ENCODE measurements at regions not wholly inside any gene's neighbourhood (a gene's known extent, or its start where the extent isn't known, plus 50 kb on each side); places are given as distances from the start of the nearest gene placed in this dataset.

DNA sequence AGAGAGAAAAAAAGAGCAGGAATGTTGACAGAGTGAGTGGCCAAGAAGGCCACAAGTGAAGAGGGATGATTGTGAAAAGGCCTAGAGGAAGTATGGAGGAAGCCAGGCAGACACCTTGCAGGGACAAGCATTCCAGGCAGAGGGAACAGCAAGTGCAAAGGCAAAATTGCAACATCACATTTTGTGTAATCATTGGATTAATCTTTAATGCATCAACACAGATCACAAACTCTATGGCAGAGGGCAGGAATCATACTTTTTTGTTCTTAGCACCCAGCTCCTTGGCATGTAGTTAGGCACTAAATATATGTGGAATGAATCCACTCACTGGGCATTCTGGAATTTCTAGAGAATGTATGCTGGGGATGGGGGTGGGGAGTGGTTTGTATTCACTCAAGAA is 312.1 kb upstream of the PROK2 start:
- Histone ChIP-seq H3K36me3 (ENCODE audit: control insufficient read depth, insufficient read depth, low read length) (no peaks in the 10 kb centered on the region), H3K27me3 (ENCODE audit: control insufficient read depth, insufficient read depth, low read length, poor library complexity, severe bottlenecking) (no peaks in the 10 kb centered on the region), H3K4me1 (ENCODE audit: control insufficient read depth, insufficient read depth, low read length) (no peaks in the 10 kb centered on the region), H3K4me3 (ENCODE audit: low read length) (no peak overlapping the region), H3K9ac (ENCODE audit: extremely low read depth, low read length, poor library complexity, severe bottlenecking) (no peak overlapping the region), H3K27ac (ENCODE audit: low read depth, low read length) (no peak overlapping the region), H3K9me3 (ENCODE audit: control insufficient read depth, low read length) (no peaks in the 10 kb centered on the region)
- DNase-seq, result no peak
- Mint-ChIP-seq H3K9me3 (no peaks in the 10 kb centered on the region), H3K27ac (no peak overlapping the region), H3K36me3 (ENCODE audit: low read depth) (no peaks in the 10 kb centered on the region), H3K27me3 (ENCODE audit: insufficient read depth) (peaks cover 23% of the 10 kb centered on the region), H3K4me1 (peaks cover 20% of the 10 kb centered on the region), H3K4me3 (no peak overlapping the region)
- TF ChIP-seq, protein P1, sequence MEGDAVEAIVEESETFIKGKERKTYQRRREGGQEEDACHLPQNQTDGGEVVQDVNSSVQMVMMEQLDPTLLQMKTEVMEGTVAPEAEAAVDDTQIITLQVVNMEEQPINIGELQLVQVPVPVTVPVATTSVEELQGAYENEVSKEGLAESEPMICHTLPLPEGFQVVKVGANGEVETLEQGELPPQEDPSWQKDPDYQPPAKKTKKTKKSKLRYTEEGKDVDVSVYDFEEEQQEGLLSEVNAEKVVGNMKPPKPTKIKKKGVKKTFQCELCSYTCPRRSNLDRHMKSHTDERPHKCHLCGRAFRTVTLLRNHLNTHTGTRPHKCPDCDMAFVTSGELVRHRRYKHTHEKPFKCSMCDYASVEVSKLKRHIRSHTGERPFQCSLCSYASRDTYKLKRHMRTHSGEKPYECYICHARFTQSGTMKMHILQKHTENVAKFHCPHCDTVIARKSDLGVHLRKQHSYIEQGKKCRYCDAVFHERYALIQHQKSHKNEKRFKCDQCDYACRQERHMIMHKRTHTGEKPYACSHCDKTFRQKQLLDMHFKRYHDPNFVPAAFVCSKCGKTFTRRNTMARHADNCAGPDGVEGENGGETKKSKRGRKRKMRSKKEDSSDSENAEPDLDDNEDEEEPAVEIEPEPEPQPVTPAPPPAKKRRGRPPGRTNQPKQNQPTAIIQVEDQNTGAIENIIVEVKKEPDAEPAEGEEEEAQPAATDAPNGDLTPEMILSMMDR (conservative IDR thresholded peaks at IDR 0.05), result no peak

DNA sequence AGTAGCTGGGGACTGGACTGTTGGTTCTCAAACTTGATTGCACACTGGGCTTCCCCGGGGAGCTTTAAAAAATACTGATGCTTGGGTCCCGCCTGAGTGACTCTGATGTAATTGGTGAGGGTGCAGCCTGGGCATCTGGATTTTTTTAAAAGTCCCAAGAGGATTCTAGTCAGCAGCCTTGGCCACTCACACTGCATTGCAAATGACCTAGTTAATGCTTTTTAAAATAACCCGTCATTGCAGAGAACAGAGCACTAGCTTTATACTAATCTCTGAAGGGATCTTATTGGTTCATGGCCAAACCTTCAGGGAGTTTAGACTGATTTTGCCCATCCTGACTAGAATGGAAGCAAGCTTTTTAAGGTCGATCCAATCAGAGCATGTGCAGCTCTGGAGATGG is 310.6 kb upstream of the PROK2 start:
- TF ChIP-seq, protein P1 (conservative IDR thresholded peaks at IDR 0.05), result no peak

GRCh38 chr3:72093992-72094334 is 309.0 kb upstream of the PROK2 start:
- no peaks in the 10 kb centered on the region for H3K27me3 ChIP-seq (ENCODE audit: control insufficient read depth, insufficient read depth, low read length, poor library complexity, severe bottlenecking)
- no peaks in the 10 kb centered on the region for H3K36me3 ChIP-seq (ENCODE audit: control insufficient read depth, insufficient read depth, low read length)
- no peak overlapping the region for H3K27ac ChIP-seq (ENCODE audit: low read depth, low read length)
- no peaks in the 10 kb centered on the region for H3K4me1 ChIP-seq (ENCODE audit: control insufficient read depth, insufficient read depth, low read length)
- Mint-ChIP-seq H3K4me3 (no peak overlapping the region), H3K4me1 (peaks cover 6% of the 10 kb centered on the region), H3K36me3 (ENCODE audit: low read depth) (no peaks in the 10 kb centered on the region), H3K27me3 (ENCODE audit: insufficient read depth) (peaks cover 20% of the 10 kb centered on the region), H3K27ac (no peak overlapping the region), H3K9me3 (no peaks in the 10 kb centered on the region)
- no peak overlapping the region for H3K4me3 ChIP-seq (ENCODE audit: low read length)
- WGBS, 2 experiments (ENCODE audit: insufficient coverage in 1 of 2, insufficient read length in 1 of 2), result 84 to 89% methylated on average over 3 of the region's 3 CpGs
- DNase-seq, result no peak
- TF ChIP-seq, protein P1 (conservative IDR thresholded peaks at IDR 0.05), result no peak
- H3K9me3 ChIP-seq (ENCODE audit: control insufficient read depth, low read length), result no peaks in the 10 kb centered on the region
- H3K9ac ChIP-seq (ENCODE audit: extremely low read depth, low read length, poor library complexity, severe bottlenecking), result no peak overlapping the region

More for the DNA sequence above, 310.6 kb upstream of the PROK2 start:
- 92 to 93% methylated on average over 4 of the region's 4 CpGs for WGBS, 2 experiments (ENCODE audit: insufficient coverage in 1 of 2, insufficient read length in 1 of 2)
- H3K4me3 ChIP-seq (ENCODE audit: low read length), result no peak overlapping the region
- DNase-seq, result no peak
- no peaks in the 10 kb centered on the region for H3K9me3 ChIP-seq (ENCODE audit: control insufficient read depth, low read length)
- H3K4me3 Mint-ChIP-seq, result no peak overlapping the region
- H3K27ac ChIP-seq (ENCODE audit: low read depth, low read length), result no peak overlapping the region
- H3K27ac Mint-ChIP-seq, result no peak overlapping the region
- no peaks in the 10 kb centered on the region for H3K36me3 Mint-ChIP-seq (ENCODE audit: low read depth)
- no peaks in the 10 kb centered on the region for H3K27me3 ChIP-seq (ENCODE audit: control insufficient read depth, insufficient read depth, low read length, poor library complexity, severe bottlenecking)
- no peak overlapping the region for H3K9ac ChIP-seq (ENCODE audit: extremely low read depth, low read length, poor library complexity, severe bottlenecking)
- peaks cover 11% of the 10 kb centered on the region for H3K4me1 Mint-ChIP-seq
- no peaks in the 10 kb centered on the region for H3K9me3 Mint-ChIP-seq
- H3K27me3 Mint-ChIP-seq (ENCODE audit: insufficient read depth), result peaks cover 27% of the 10 kb centered on the region
- no peaks in the 10 kb centered on the region for H3K36me3 ChIP-seq (ENCODE audit: control insufficient read depth, insufficient read depth, low read length)
- H3K4me1 ChIP-seq (ENCODE audit: control insufficient read depth, insufficient read depth, low read length), result no peaks in the 10 kb centered on the region
